IPS DF 19.7 (cell line): ENCODE measurements at regions not wholly inside any gene's neighbourhood (a gene's known extent, or its start where the extent isn't known, plus 50 kb on each side); places are given as distances from the start of the nearest gene placed in this dataset.
"Not testable (repeated sequence)": the region's sequence is repeated elsewhere in the genome, so short reads cannot be mapped to it uniquely, and the experiment has no call there.

Experiments used
- DNase-seq: peaks from one replicate; pipeline ENCODE4 v3.0.0-alpha.2; 2013; ENCODE audit warnings: low read depth, low spot score

GRCh38 chr14:83664389-83664788, 1865.6 kb upstream of the FLRT2 start:
- DNase-seq: no peak

DNA sequence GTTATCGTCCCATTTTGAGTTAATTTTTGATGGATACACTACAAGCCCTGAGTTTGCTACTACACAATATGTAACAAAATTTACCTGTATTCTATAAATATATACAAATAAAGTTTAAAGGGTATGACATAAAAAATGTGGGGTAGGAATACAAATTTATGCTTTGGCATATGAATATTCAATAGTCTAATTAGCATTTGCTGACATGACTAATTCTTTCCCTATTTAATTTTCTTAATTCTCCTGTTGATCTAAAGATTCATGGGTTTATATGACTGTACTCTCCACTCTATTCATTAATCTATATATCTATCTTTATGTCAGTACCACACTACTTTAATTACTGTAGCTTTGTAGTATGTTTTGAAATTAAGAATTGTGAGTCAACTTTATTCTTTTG, 1840.7 kb upstream of the FLRT2 start:
- DNase-seq: no peak

- DNase-seq: no peak
Observed at GRCh38 chr14:83697099-83697498, 1832.8 kb upstream of the FLRT2 start.

DNA sequence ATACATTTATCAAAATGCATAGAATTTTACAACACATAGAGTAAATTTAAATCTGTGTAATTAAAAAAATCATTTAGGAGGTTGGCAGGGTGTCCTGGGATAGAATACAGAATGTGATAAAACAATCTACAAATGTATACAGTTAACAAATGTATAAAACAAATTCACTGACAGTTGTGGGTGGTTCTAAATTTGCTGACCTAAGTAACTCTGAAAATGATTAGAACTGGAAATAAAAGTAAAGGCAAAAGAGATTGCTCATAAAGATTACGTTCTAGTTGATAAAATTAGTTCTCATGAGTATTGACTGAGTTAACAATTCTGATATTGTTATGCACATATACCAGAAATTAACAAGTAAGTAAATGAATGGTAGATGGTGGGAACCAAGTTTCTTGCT, 1827.3 kb upstream of the FLRT2 start:
- no peak for DNase-seq

DNA sequence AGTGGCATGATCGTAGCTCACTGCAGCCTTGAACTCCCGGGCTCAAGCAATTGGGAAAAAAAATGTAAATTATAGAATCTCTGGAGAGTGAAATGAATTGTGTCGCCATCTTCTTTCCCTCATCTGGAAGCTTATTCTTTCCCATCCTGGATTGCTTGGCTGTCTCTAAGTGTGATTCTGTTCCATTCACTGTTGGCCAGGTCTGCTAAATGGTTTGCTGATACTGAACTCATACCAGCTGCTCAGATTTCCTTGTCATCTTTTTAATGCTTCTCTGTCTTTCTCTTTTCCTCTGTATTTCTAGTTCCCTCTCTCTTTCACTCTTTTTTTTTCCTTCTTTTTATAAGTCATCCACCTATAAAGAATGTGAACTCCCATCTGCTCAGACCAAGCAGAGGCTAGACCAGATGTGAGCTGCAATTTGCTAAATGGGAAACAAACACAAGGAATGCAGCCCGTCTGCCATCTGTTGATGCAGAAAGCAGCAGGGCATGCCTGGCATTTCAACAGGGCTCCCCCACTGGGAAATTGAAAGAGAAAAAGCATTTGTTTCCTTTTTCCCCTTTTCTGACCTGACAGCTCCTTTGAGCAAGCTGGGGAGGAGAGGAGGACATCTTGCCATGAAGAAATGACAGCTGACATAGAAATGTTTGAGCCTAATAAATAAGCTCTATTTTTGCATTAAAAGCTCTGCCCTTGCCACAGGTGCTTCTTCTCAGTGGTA, 1823.6 kb upstream of the FLRT2 start:
- DNase-seq: peak; percentile 86

- DNase-seq: no peak
Observed at GRCh38 chr14:83707056-83707455, 1822.9 kb upstream of the FLRT2 start.

DNA sequence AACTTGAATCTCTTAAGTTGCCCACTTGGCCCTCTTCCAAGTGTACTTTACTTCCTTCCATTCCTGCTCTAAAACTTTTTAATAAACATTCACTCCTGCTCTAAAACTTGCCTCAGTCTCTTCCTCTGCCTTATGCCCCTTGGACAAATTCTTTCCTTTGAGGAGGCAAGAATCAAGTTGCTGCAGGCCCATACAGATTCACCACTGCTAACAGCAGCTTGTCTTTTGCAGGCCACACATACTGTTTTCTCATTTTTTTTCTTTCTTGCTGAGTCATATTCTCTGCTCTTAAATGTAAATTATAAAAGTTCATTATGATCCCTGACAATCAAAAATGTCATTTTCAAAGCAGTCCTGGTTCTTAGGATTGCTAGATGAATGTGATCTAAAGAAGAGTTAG, 1820.8 kb upstream of the FLRT2 start:
- DNase-seq: no peak

- DNase-seq: no peak
Observed at GRCh38 chr14:83711046-83711445, 1818.9 kb upstream of the FLRT2 start.

DNA sequence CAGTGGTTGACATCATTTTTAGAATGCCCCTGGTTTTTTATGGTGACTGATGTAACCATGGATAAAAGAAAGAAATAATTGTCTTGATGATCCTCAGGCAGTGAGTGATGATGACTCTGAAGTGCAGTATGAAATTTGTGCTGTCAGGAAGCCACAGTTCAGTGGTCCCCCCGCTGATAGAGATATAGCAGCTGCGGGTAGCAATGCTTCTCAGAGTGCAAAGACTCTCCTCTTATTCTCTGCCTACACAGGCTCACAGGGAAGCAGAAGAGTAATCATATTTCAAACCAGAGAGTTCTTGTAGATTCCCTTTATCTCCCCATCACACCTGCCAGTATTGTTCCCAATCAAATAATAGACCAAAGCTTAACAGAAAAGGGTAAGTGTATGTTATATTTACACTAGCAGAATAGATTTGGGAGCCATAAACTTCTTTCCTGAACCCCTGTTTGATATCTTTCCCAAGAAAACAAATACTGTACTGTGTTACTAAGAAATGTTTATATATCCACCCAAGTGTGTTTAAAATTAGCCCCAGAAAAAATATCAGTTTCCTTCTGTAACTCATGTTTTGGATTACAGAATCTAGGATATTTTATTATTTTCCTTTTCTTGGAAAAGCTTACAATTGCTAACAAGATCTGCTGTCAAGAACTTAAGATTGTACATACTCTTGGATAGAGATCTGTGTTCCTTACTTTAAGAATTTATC, 1817.4 kb upstream of the FLRT2 start:
- no peak for DNase-seq

- no peak for DNase-seq
Observed at GRCh38 chr14:83713732-83714131, 1816.2 kb upstream of the FLRT2 start.

DNA sequence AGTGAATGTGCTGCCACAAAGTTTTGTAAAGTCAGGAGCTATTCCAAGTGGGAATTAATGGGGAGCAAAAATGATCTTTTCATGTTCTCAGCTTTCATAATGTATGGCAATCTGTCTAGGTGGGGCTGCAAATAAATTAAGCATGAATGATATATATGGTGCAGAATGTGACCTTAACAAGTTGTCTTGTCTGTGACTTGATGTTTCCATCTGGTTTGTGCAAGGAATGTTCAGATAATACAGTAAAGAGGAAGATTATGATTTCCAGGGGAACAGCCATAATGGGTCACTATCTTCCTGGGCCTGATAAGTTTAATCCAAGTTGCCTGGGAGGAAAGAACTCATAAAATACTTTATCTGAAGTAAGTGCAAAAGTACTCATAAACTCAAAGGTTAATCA, 1815.8 kb upstream of the FLRT2 start:
- DNase-seq: no peak

- DNase-seq: not testable (repeated sequence)
Observed at GRCh38 chr14:83719435-83719834, 1810.5 kb upstream of the FLRT2 start.

GRCh38 chr14:83733670-83734069, 1796.3 kb upstream of the FLRT2 start:
- no peak for DNase-seq

DNA sequence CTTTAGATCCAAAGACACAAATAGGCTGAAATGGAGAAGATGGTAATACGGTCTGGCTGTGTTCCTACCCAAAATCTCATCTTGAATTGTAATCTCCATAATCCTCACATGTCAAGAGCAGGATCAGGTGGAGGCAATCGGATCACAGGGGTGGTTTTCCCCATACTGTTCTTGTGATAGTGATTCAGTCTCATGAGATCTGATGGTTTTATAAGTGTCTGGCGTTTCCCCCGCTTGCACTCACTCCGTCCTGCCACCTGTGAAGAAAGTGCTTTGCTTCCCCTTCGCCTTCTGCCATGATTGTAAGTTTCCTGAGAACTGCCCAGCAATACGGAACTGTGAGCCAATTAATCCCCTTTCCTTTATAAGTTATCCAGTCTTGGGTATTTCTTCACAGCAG, 1795.5 kb upstream of the FLRT2 start:
- DNase-seq: no peak

GRCh38 chr14:83741269-83741668, 1788.7 kb upstream of the FLRT2 start:
- DNase-seq: no peak

GRCh38 chr14:83744224-83744623, 1785.7 kb upstream of the FLRT2 start:
- no peak for DNase-seq

DNA sequence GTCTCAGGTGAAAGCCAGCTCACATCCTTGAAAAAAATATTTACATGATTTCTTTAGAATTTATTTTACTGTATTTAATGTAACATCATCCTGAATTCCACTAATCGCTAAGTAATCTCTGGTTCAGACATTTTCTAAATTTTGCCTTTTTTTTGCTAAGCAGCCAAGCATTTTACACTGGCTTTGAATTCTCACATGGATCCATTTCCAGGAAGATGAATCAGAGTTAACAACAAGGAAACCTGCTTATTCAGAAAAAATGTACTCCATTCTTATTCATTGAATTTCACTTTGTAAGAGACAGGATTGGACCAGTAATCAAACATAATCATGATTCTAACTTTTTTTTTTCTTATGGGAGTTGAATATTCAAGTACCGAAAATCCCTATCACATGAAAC, 1785.1 kb upstream of the FLRT2 start:
- DNase-seq: no peak

GRCh38 chr14:83746336-83746735, 1783.6 kb upstream of the FLRT2 start:
- DNase-seq: no peak

DNA sequence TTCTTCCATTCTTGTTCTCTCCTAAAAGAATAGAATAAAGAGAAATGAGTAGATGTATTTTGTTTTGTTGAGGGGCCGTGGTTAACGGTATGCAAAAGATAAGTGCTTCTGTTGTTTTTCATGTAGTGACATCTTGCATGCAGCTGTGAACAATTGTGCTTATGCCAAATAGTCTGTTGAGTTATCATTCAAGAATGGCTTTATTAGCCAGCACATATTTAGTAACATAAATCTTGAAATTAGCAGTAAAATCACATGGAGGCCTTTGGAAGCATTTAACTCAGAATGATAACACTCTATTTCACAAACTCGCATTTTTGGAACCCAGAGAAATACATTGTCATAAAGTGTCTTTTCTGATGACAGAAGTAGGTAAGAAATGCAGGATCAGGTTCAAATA, 1772.0 kb upstream of the FLRT2 start:
- DNase-seq: no peak

DNA sequence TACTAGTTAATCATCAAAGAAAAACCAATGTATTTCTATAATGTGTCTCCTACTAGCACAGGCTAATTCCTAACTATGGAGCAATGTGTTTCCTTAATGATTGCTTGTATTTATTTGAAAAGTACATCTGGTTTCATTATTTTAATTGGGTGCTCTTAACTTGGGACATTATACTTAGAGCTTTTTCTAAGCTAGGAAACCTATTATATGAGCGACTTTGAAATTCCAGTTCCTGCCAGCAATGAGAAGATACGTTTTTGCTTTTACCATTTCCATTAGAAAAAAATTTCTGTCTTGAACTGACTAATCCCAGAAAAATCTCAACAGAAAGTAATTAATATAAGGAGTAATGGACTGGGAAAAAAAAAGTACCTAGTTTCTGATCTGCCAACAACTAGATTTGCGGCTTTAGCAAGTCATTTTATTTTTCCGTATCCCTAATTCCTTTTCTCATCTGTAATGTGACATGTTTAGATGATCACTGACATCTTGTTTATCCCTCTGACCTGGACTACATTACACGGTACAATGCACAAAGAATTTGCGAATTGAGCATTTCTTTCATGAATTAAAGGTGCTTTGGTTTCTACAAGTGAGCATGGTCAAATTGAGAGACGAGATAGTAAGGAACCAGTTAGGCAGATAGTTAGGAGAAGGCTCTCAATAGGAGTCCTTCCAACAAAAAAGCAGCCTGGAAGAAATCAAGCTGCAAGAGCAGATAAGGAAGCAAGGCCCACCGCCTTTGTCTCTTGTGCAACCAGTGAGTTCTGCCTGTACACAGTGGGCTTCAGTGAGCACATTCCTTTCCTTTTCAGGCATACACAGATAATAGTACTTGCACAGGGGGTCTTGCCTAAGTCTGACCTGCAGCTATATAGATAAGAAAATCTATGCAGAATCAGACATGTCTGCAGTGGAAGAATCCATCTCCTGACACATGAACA, 1765.0 kb upstream of the FLRT2 start:
- no peak for DNase-seq

- no peak for DNase-seq
Observed at GRCh38 chr14:83777516-83777915, 1752.4 kb upstream of the FLRT2 start.

GRCh38 chr14:83779266-83779665, 1750.7 kb upstream of the FLRT2 start:
- DNase-seq: no peak
